HG02973 (cell line): ENCODE measurements at regions not wholly inside any gene's neighbourhood (a gene's known extent, or its start where the extent isn't known, plus 50 kb on each side); places are given as distances from the start of the nearest gene placed in this dataset.

Experiments used
- ATAC-seq: cut with Tn5 transposase; IDR thresholded peaks from one replicate; pipeline ENCODE4 v1.9.1; 2021; ENCODE audit warnings: moderate library complexity; ENCODE audit not compliant: unreplicated experiment

DNA sequence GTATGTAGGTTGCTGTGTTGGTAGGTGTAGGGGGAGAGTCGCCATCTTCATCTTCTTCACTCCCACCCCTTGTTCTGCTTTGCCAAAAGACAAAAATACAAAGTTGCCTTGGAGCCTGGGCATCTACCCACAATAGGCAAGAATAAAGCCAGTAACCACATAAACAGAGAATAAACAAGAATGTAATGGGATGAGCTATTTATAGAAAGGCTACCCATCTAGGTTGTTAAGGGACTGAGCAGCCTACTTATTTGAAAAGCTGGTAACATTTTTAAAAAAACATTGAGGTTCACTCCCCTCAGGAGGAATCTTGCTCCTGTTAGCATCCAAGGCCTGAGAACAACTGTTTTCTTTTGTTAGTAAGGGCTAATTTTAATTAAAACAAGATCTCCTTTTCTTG is 301.4 kb upstream of the STXBP5 start:
- no peak for ATAC-seq

DNA sequence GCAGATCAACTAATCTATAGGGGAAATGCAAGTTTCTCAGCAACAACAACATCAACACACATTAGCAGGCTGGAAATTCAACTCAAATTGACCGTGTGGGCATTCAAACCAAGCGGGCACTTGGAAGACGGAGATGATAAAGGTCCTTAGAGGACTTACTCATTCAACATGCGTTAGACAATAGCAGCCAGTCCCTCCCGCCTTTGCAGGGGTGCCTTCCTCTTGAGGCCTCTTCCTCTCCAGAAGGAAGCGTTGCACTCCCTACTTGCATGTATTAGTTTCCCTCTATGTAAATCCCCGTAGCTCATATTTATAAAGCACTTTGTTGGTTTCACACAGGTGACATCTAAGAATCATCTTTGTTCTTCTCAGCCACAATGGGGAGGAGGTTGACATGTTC is 300.8 kb upstream of the STXBP5 start:
- ATAC-seq, result no peak

DNA sequence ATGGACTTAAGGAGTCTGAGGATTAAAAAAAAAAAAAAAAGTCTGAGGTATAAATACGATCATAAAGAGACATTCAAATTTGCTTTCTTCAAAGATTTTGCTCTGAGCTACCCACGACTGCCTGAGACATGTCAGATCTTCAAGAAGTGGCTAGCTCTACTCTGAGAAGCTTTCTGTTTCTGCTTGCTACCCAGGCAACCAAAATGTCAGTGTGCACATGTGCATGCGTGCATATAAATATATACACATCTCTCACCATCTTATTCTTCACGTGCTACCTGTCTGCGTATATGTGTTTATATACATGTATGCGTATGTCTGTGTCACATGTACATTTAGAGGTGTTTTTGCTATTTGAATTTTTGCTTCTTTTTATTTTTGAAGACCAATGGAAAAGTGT is 299.6 kb upstream of the STXBP5 start:
- ATAC-seq, result no peak

DNA sequence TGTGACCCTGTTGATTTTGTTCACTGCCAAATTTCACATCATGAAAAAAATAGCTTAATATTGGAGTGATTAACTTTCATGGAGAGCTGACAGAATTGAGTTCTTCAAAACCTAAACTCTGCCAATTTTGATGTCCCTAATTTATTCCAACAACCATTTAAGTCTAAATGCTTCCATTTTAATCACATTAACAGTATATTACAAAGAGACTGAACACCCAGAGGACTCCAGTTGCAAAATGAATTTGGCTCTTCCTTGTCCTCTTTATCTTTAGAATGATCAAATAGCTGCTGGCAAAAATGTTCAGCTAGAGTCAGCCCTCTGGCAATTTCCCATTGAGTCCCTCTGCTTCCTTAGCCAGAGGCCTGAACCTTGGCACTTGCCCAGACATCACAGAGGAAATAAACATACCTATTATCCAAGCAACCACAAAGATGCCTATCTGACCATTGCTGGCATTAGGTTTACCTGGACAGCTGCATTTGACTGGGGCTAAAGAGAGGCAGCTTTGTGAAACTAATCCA is 299.0 kb upstream of the STXBP5 start:
- ATAC-seq, result no peak

DNA sequence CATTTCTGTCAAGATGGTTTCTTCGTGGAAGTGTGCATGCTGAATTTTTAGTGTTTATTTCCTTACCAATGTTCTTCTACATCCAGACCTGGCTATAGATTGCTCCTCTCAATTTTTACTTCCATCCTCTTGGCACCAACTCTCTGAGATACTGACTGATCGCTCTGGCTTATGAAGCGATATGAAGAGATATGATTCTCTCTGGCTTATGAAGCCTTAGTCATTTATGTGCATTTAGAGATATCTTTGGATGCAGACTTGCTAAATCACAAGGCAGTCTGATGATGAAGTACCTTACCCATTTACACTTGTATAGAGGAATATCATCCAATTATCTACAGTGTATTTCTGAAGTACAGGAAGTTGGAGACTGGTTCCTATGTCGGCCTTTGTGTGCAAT is 295.4 kb upstream of the STXBP5 start:
- no peak for ATAC-seq

DNA sequence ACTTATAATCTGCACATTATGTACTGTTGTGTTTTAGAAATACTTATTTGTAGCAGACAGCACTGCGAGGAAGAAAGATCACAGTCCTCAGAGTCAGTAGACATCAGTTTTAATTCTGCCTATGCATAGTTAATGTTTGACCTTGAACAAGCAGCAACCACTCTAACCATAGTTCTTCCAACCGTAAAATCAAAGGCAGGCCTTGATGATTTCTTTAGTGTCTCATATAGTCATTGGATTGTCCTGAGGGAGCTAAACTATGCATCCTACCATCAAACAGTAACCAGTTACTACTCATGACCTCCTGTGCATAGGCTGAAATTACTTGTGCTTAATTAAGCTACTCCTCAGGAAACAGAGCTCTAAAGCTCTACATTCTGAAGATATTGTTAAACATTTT is 294.8 kb upstream of the STXBP5 start:
- no peak for ATAC-seq

DNA sequence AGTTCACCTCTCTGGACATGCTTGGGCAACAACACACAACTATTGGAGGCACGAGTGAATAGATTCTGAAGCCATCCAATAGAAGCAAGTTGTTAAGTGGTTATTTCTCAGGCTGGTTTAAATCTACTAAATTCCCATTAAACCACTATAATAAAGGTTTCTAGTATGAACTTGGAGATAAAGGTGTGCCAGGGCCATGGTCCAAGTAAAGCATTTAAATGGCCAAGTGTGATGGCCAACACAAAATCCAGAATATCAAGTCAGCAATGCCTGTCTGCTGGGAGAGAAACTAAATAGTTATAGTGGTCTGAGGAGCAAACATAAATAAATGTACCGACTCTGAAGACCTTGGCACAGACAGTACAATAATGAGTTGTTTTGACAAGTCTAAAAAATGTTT is 294.3 kb upstream of the STXBP5 start:
- no peak for ATAC-seq

DNA sequence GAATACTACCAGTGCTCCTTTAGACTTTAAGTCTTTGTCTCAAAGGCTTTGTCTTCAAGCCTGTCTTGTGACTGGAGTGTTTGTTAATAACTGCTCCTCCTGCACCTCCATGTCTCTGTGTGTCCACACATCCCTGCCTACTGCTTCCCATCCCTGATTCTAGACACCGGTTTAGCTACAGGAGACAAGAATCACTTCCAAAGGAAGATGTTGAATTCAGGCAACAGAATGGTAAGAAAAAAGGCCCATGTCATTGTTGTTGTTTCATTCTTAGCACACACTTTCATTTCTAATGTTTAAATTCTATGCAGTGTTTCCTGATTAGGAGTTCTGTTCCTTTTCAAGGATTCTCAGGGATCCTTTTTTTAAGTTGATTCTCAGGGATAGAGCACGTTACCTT is 293.6 kb upstream of the STXBP5 start:
- ATAC-seq, result no peak

DNA sequence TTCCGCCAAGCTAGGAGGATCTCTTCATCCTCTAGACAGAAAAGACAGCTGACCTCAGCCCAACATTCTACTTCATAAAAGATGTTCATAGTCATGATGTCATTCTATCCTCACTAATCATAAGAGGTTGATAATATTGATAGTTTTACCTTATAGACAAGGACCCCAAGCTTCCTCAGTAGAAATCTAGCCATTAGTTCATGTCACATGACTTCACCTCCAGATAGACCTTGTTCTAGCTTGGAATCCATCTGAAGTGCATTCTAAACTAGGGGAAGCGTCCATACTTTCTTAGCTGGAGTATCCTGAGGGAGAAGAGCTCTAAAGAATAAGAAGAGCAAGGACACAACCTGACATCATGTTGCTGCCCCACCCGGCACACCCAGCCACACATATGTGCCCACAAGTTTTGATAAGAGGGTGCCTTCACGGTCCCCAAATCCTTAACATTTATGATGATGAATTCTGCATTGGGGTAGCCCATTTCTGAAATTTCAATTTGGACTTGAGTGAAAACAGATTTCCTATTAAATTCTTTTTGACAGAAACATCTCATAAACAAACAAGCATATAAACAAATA is 292.5 kb upstream of the STXBP5 start:
- no peak for ATAC-seq

DNA sequence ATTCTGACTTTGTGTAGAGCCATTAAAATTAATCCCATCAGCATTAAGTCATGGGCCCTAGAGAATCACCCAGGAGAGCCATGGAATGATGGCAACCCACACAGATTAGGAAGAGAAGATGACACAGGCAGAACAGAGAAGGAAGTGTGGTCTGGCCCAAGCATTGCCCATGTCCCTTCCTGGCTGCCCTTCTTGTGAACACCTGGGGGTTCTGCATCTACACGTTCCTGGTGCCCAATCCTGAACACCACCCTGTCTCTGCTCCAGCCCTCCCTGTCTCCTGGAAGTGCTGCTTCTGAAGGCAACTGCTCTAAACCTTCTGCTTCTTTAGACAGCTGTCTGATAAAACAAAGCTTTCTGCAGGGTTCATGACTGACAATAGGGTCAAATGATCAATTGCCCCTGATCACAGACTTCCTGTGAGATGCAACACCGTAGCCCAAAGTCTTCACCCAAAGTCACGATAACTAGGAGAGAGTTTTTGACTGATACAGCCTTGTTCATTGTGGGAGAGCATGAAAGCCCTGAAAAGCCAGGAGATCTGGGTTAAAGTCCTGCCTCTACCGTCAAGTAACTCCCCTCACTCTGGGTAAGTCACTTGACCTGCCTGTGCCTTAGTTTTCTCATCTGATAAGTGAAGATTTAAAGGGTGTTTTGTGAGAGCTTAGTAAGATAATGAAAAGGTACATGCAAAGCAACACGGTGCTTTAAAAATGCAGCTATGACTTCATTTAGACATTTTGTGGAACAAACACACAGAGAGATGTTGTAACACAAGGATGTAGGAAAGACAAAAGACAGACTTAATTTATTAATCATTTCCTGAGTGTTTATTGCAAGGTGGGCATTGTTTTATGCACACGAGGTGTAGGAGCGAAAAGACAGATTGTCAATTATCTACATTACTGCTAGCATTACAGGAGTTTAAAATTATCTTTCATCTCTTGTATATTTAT is 291.2 kb upstream of the STXBP5 start:
- no peak for ATAC-seq

DNA sequence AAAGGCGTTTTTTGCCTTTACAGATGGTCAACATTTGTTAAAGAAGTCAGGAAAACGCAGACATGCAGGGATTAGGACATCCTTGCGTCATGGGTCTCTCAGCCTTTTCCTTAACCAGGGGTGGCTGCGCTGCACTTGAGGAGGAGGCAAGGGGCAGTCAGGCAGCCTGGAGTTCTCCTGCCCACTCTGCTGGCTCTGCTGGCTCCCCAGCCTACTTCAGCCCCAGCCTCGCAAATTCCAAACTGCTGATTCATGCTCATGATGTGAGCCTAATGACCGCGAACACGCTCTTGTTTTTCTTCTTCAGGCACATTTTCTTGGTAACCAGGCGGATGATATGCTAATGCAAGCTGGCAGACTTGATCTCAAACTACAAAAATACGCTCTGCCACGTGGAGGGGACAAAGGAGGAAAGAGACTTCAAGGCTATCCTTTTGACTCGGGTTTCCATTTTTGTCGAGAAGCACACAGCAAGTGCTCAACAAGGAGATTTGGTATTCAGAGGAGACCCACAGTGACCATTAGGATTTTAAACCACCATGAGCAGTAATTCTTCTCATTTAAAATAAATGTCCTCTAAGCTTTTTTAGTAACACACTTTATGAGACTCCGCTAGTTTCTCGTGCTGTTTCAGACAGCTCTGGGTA is 290.3 kb upstream of the STXBP5 start:
- ATAC-seq, result no peak

DNA sequence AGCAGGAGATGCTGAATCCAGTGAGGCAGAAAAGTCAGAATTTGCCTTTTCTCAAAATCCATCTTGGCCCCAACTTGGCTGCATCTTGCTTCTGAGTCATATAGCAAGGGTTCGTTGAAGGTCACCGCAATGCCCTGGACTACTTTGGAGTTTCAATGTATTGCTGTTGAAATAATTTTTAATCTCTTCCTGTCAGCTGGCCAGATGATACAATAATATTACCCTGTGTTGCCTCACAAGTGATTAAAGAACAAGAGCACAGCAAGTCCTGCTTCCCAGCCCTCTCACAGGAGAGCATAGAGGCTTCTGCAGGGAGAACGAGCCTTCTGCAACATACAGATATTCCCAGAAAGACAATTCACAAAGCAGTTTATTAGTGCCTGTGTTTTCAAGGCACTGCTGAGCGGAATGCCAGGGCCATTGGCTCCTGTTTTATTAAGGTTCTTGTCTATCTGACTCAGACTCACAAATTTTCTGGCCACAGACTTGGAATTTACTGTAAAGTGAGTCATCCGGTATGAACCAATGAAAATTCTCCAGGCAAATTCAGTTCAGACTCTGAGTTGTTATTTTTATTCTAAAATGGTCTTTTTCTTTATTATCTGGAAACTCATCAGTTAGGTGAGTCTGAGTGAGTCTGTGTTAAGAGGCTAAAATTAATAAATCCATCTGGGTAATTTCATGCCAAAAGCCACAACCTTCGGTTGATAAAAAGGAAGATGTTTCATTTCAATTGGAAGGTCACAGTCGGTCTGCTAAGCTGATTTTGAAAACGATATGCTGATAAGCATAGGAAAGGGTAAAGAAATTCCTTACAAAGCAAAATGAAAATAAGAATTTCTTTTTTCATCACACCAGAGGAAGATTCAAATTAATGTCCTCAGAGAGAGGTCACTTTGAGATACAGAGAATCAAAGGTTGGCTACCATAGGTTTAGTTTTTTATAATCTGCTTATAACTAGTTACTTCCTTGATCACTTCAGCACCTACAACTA is 289.4 kb upstream of the STXBP5 start:
- no peak for ATAC-seq

DNA sequence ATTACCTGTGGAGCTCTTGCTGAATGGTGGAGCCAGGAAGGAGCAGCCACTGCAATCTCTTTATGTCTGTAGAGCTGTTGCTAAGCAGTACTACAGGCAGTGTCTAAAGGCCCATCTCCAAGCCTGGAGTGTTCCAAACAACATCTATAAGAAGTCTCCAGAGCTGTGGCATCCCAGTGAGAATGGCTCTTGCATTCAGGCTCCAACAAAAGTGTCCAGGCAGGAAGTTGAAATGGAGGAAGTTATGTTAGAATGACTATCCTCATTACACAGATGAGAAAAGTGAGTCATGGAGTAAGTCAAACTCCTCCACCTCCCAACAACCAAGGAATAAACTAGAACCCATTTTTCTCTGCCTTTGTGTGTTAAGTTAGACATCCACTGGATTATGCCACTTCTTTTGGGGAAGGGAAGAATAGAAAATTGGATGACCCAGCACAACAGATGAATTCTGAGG is 288.5 kb upstream of the STXBP5 start:
- no peak for ATAC-seq

DNA sequence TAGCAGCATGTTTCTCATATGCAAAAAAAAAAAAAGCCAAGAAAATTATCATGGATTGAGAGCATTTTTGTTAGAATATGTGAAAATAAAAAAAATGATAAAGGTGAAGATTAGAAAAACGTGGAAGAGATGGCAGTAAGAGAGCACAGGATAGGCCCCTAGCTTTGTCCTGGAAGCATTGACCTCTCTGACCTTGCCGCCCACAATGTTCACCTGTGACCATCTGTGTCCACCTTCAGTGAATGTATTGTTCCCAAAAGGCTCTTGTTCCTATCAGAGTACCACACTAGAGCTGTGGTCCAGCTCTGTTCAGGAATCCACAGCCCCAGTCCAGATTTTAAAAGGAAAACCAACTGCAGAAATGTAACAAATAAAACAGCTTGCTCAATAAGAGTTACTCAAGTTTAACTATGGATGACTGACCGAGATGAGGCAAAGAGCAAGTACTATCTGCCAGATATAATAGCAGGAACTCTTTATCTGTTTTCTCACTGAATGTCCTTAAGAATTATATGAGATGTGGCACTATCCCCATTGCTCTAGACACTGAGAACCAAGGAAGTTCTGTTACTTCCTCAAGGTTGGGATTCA is 287.7 kb upstream of the STXBP5 start:
- ATAC-seq, result no peak

DNA sequence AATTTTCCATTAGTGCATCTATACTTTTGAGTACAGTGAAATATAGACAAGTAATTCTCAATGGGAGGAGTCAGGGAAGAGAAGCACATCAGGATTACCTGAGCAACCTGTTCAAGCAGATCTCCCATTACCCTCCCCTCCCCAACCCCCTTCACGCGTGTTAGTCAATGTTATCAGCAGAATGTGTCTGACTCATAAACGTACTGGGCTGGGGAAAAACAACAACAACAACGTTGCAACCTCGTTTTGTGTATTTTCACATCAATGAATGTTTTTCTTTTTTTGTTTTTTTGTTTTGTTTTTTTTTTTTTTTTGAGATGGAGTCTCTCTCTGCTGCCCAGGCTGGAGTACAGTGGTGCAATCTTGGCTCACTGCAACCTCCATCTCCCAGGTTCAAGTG is 287.0 kb upstream of the STXBP5 start:
- no peak for ATAC-seq

DNA sequence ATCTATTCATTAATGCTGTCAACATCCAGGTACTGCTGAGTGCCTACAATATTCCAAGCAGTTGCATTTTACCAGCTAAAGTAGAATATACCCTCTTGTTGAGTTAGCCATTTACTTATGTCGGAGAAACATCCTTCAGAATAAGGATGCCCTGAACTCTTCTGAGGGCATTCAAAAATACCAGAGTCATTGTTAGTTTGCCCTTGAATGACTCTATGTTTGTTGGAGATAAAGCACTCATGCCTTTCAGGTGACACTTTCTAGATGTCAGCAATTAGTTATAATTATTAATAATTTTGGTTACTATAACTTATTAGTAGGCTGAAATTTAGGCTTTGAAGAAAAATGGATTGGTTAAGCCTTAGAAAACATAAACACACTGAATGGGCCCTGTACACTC is 286.2 kb upstream of the STXBP5 start:
- no peak for ATAC-seq

DNA sequence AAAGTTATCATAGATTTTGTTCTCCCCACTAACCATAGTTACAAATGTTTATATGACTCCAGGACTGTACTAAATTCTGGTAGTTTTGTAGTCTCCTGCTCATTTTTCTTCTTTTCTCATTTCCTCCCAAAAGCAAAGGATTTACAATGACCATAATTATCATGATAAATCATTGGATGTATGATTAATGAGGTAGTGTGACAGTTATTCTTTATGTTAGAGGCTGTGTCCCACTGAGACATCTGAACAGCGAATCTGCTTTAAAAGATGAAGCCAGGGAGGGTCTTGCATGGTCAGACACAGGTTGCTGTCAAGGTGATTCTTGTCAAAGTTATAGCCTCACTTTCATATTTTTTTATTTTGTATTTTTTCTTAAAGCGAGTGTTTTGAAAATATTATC is 285.2 kb upstream of the STXBP5 start:
- ATAC-seq, result no peak

DNA sequence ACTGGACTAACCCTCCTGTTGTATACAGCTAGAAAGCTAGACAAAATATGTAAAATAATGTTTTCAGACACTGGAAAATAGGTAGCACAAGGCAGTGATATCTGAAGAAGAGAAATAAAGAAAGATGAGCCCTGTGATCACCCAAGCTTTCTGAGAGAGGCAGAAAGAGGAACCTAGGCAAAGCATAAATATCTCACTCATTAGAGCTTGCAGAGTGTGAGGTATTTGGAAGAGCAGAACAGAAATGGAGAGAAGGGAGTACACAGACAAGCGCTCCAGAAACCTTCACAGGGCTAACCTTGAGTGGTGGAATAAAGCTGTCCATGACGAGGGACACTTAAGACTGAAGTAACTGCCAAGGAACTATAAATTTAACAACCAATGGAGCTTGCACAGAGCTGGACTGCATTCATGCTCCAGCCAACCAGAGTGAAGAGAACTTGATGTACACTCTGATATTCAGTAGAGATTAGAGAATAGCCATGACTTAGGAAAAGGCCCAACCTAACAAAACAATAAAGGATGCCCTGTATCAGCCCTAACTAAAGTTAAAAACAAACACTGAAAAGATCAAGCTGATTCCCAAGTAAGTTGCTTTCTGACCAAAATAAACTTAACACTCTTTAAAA is 280.9 kb upstream of the STXBP5 start:
- no peak for ATAC-seq

DNA sequence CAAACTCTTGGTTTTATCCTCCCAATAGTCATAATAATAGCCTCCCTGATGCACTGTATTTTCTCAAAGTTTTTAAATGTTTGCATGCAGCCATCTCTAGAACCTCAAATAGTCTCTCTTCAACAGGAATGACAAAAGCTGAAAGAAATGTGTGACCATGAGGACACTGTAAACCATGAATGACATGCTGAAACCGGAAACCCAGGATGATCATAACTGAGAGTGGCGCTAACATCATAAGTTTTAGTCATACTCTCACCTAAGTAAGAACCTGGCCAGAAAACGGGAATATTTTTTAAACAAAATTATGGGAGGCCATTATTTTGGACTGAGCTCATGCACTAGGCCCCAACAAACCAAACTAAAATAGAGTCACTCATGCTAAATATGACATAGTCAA is 278.4 kb upstream of the STXBP5 start:
- ATAC-seq, result no peak

DNA sequence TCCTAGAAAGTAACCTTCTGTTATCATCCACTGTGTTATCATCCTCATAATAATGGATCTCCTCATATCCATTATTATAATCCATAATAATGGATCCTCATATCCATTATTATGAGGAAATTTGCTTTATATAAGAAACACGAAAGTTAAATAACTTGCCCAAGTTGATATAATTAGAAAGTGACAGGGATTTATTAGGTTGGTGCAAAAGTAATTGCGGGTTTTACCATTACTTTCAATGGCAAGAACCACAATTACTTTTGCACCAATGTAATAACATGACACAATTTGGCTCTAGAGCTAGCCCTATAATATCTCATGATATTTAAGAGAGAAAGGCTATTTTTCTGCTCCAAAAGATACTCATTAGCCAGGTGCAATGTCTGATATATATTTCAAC is 275.7 kb upstream of the STXBP5 start:
- ATAC-seq, result no peak
